ENCODE measurements at regions not wholly inside any gene's neighbourhood (a gene's known extent, or its start where the extent isn't known, plus 50 kb on each side); places are given as distances from the start of the nearest gene placed in this dataset.
A peak's percentile ranks its signal among the peaks of the same experiment; 100 is the strongest.

GRCh38 chr3:13135251-13135810 lies 62.1 kb upstream of the IQSEC1 start:
- Histone ChIP-seq H3K4me3 (no peak overlapping the region), H3K36me3 (no peaks in the 10 kb centered on the region), H3K4me1 (no peaks in the 10 kb centered on the region), H3K9me3 (no peaks in the 10 kb centered on the region), H3K27me3 (peaks cover 0 to 21% of the 10 kb centered on the region in 2 donors), H3K27ac (no peak overlapping the region)
- peak in 2 of 4 donors; percentile 32 to 55 for DNase-seq
- TF ChIP-seq CTCF (IDR thresholded peaks at IDR 0.05), result no peak
- intact Hi-C loops (cut with DNase I), result no loop called here
- ATAC-seq, result no peak

- ATAC-seq, result no peak
- no peaks in the 10 kb centered on the region for H3K9me3 ChIP-seq
- no peaks in the 10 kb centered on the region for H3K4me1 ChIP-seq
- TF ChIP-seq CTCF (IDR thresholded peaks at IDR 0.05), result no peak
- H3K4me3 ChIP-seq, result no peak overlapping the region
- no peak for DNase-seq
- intact Hi-C loops (cut with DNase I), result no loop called here
- H3K27me3 ChIP-seq, result peaks cover 0 to 21% of the 10 kb centered on the region in 2 donors
- no peaks in the 10 kb centered on the region for H3K36me3 ChIP-seq
- no peak overlapping the region for H3K27ac ChIP-seq
These were observed 61.6 kb upstream of the IQSEC1 start for GRCh38 chr3:13134879-13135206.

GRCh38 chr3:13134166-13134878 lies 61.1 kb upstream of the IQSEC1 start:
- ATAC-seq (no peak), DNase-seq (peak in 2 of 4 donors; percentile 15 to 30)
- H3K36me3 ChIP-seq, result no peaks in the 10 kb centered on the region
- no peaks in the 10 kb centered on the region for H3K9me3 ChIP-seq
- no peak overlapping the region for H3K4me3 ChIP-seq
- H3K27ac ChIP-seq, result no peak overlapping the region
- intact Hi-C loops (cut with DNase I), result no loop called here
- peaks cover 0 to 21% of the 10 kb centered on the region in 2 donors for H3K27me3 ChIP-seq
- no peaks in the 10 kb centered on the region for H3K4me1 ChIP-seq
- TF ChIP-seq CTCF (IDR thresholded peaks at IDR 0.05), result no peak

GRCh38 chr3:13133471-13133981 lies 60.3 kb upstream of the IQSEC1 start:
- Histone ChIP-seq H3K36me3 (no peaks in the 10 kb centered on the region), H3K27me3 (peaks cover 0 to 21% of the 10 kb centered on the region in 2 donors), H3K9me3 (no peaks in the 10 kb centered on the region), H3K4me3 (no peak overlapping the region), H3K4me1 (no peaks in the 10 kb centered on the region), H3K27ac (no peak overlapping the region)
- intact Hi-C loops (cut with DNase I), result no loop called here
- peak in 1 of 4 donors; percentile 22 for DNase-seq
- no peak for TF ChIP-seq CTCF (IDR thresholded peaks at IDR 0.05)
- ATAC-seq, result no peak

- no peaks in the 10 kb centered on the region for H3K4me1 ChIP-seq
- no peak for TF ChIP-seq CTCF (IDR thresholded peaks at IDR 0.05)
- H3K4me3 ChIP-seq, result no peak overlapping the region
- DNase-seq, result no peak
- H3K9me3 ChIP-seq, result no peaks in the 10 kb centered on the region
- H3K27me3 ChIP-seq, result peaks cover 0 to 21% of the 10 kb centered on the region in 2 donors
- intact Hi-C loops (cut with DNase I), result no loop called here
- H3K27ac ChIP-seq, result no peak overlapping the region
- ATAC-seq, result no peak
- no peaks in the 10 kb centered on the region for H3K36me3 ChIP-seq
These were observed 59.6 kb upstream of the IQSEC1 start for GRCh38 chr3:13132731-13133410.
